GM12874 (cell line): ENCODE measurements at regions not wholly inside any gene's neighbourhood (a gene's known extent, or its start where the extent isn't known, plus 50 kb on each side); places are given as distances from the start of the nearest gene placed in this dataset.

Source experiments
- CTCF ChIP-seq: IDR thresholded peaks from 2 replicates; pipeline ENCODE4 v1.5.1; 2011; ENCODE audit warnings: low read depth, mild to moderate bottlenecking, control low read depth, low read length, moderate library complexity; ENCODE audit not compliant: insufficient read depth

DNA sequence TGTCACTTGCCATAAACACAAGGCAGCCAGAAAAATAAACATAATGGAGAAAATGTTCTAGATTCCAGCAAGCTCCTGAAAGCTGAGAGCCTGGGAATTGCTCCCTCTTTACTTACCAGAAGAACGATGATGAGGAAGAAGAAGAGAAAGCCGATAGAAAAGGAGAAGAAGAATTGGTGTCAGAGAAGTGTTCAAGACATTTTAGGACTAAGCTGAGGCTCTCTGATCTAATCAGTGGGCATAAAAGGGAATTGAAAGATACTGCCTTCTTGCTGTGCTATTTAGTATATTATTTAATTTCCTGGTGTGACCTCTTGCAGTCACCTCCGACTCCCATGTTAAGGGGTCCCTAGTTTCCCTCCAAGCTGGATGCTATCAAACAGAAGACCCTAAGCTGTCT is 316.6 kb upstream of the JARID2 start:
- no peak for TF ChIP-seq CTCF

DNA sequence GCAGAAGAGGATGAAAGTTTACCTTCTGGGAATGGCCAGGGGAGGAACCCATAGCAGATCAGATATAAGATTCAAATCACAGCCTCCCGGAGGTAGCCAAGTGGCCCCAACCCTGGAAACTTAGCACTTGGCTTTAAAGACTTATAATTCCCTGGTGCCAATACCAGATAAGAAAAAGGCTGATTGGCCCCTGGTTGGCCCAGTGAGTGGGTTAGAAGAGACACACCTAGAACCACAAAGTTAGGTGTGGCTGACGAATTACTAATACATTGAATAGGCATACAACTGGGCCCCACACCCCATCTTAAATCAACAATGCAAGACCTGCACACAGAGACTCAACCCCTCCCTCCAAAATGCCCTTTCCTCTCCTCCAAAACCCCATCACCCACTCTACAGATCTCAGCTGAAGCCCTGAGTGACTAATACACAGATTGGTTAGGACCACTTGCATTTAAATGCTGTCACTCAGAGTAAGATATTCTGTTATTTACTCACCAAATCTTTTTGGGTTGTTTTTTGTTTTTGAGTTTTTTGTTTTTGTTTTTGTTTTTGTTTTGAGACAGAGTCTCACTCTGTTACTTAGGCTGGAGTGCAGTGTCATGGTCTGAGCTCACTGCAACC is 315.4 kb upstream of the JARID2 start:
- TF ChIP-seq CTCF, result no peak

DNA sequence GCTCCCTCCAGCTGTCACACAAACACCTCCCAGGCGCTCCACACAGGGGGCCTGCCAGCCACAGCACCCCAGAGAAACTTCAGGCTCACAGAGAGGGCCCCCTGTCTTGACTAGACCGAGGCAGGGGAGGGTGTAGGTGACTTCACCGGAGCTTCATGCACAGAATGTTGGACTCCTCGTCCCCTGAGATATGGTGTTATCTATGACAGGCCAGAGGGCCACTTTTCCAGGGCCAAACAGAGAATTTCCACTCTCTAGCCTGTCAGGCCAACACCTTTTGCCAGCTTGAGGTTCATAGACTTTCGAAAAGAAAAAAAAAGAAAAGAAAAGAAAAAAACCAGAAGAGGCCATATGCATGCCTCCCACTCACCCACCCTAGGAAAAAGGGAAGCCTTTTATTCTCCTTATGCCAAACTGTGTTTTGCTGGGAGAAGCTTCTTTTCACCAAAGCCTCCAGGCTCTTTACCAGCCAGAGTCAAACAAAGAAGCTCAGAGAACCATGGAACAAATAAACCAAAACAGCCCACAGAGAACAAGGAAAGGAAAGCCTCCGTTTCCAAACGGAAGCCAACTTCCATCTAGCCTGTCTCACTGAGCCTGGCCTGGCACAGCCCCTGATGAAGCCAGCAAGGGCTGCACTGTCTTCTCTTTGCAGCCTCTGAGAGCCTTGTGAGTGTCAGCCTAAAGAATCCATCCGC is 313.2 kb upstream of the JARID2 start:
- no peak for TF ChIP-seq CTCF

- TF ChIP-seq CTCF, result no peak
Observed at GRCh38 chr6:14933183-14933544, 312.7 kb upstream of the JARID2 start.

DNA sequence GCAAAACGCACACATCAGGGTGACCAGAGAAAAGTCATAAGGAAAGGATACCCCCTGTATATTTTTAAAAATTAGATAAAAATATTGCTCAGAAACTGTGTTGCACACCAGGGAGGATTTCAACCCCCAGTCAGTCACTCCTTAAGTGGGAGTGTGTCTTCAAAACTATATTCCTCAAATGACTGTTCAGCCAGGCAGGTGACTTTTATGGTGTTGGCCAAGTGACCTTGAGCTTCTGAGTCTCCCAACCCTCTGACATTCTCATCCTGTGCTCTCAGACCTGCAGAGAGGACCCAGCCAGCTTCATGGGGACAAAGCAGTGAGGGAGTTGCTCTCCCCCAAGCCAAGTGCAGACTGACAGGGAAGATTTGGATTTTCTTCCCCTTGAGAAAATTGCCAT is 311.9 kb upstream of the JARID2 start:
- no peak for TF ChIP-seq CTCF

- no peak for TF ChIP-seq CTCF
Observed at GRCh38 chr6:14934844-14935243, 311.0 kb upstream of the JARID2 start.

DNA sequence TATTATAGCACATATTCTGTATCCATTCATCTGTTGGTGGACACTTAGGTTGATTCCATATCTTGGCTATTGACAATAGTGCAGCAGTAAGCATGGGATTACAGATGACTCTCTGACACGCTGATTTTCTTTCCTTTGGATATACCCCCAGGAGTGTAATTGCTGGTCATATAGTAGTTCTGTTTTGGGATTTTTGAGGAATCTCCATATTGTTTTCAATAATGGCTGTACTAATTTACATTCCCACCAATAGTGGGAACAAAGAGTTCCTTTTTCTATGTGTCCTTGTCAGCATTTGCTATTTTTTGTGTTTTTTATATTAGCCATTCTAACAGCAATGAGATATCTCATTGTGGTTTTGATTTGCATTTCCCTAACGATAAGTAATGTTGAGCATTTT is 309.0 kb upstream of the JARID2 start:
- TF ChIP-seq CTCF, result no peak
